ENCODE measurements at regions not wholly inside any gene's neighbourhood (a gene's known extent, or its start where the extent isn't known, plus 50 kb on each side); places are given as distances from the start of the nearest gene placed in this dataset.

DNA sequence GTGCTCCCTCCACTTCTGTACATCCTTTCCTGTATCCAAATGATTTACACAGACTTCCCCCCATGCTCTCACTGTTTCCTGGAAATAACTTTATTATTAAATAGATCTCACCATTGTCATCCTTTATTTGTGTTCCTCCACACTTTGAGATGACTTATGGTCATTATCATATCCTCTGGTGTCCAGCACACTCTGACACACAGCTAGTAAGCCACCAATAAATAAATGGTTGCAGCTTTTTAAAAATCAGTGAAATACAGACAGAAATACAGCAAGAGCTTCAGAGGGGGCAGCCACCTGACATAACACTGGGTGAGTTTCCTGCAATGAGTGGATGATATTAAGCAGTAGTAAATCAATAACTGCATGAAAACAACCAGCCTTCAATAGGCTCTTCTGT, 2036.4 kb upstream of the AGA start:
- TF ChIP-seq, protein P1, sequence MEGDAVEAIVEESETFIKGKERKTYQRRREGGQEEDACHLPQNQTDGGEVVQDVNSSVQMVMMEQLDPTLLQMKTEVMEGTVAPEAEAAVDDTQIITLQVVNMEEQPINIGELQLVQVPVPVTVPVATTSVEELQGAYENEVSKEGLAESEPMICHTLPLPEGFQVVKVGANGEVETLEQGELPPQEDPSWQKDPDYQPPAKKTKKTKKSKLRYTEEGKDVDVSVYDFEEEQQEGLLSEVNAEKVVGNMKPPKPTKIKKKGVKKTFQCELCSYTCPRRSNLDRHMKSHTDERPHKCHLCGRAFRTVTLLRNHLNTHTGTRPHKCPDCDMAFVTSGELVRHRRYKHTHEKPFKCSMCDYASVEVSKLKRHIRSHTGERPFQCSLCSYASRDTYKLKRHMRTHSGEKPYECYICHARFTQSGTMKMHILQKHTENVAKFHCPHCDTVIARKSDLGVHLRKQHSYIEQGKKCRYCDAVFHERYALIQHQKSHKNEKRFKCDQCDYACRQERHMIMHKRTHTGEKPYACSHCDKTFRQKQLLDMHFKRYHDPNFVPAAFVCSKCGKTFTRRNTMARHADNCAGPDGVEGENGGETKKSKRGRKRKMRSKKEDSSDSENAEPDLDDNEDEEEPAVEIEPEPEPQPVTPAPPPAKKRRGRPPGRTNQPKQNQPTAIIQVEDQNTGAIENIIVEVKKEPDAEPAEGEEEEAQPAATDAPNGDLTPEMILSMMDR (conservative IDR thresholded peaks at IDR 0.05; ENCODE audit: low read depth, low read length), result no peak
- TF ChIP-seq CHD1 (IDR thresholded peaks at IDR 0.05; ENCODE audit: low read depth, low read length), result no peak
- no peak for TF ChIP-seq POLR2A (IDR thresholded peaks at IDR 0.05; ENCODE audit: low read depth, low read length)
- TF ChIP-seq CEBPB (IDR thresholded peaks at IDR 0.05; ENCODE audit: low read depth, low read length), result no peak
- TF ChIP-seq, protein P2, sequence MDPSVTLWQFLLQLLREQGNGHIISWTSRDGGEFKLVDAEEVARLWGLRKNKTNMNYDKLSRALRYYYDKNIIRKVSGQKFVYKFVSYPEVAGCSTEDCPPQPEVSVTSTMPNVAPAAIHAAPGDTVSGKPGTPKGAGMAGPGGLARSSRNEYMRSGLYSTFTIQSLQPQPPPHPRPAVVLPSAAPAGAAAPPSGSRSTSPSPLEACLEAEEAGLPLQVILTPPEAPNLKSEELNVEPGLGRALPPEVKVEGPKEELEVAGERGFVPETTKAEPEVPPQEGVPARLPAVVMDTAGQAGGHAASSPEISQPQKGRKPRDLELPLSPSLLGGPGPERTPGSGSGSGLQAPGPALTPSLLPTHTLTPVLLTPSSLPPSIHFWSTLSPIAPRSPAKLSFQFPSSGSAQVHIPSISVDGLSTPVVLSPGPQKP (IDR thresholded peaks at IDR 0.05; ENCODE audit: borderline replicate concordance, low read depth, low read length), result no peak
- TF ChIP-seq, protein P3, sequence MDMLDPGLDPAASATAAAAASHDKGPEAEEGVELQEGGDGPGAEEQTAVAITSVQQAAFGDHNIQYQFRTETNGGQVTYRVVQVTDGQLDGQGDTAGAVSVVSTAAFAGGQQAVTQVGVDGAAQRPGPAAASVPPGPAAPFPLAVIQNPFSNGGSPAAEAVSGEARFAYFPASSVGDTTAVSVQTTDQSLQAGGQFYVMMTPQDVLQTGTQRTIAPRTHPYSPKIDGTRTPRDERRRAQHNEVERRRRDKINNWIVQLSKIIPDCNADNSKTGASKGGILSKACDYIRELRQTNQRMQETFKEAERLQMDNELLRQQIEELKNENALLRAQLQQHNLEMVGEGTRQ (IDR thresholded peaks at IDR 0.05; ENCODE audit: low read depth, low read length), result no peak
- TF ChIP-seq RFX5 (IDR thresholded peaks at IDR 0.05; ENCODE audit: low read depth, low read length), result no peak
- no peak for TF ChIP-seq RCOR1 (IDR thresholded peaks at IDR 0.05; ENCODE audit: insufficient replicate concordance, low read length)
- TF ChIP-seq NFE2L2 (IDR thresholded peaks at IDR 0.05; ENCODE audit: low read depth, low read length), result no peak
- no peak for TF ChIP-seq MAFK (IDR thresholded peaks at IDR 0.05; ENCODE audit: low read depth, low read length)
- no peak for TF ChIP-seq BHLHE40 (IDR thresholded peaks at IDR 0.05; ENCODE audit: low read depth, low read length)
- TF ChIP-seq MAZ (IDR thresholded peaks at IDR 0.05; ENCODE audit: borderline replicate concordance, low read depth, low read length), result no peak
- TF ChIP-seq RAD21 (IDR thresholded peaks at IDR 0.05; ENCODE audit: low read length), result no peak
- TF ChIP-seq SMC3 (IDR thresholded peaks at IDR 0.05; ENCODE audit: low read depth, low read length), result no peak
- no peak for TF ChIP-seq MXI1 (IDR thresholded peaks at IDR 0.05; ENCODE audit: borderline replicate concordance, low read depth, low read length)
- no peak for TF ChIP-seq FOS (IDR thresholded peaks at IDR 0.05; ENCODE audit: low read depth, low read length)
- BruUV-seq (replicated peaks), result no TSS peak
- Histone ChIP-seq H4K5ac (ENCODE audit: low read depth, low read length) (no peak overlapping the region), H2BK15ac (ENCODE audit: low read depth, low read length) (no peak overlapping the region), H3K79me1 (ENCODE audit: low read depth in 1 of 2, low read length in 2 of 2) (no peaks in the 10 kb centered on the region), H2BK120ac (ENCODE audit: low read depth, low read length) (no peak overlapping the region), H4K20me1 (ENCODE audit: insufficient read depth, low read length) (no peaks in the 10 kb centered on the region), H3K4ac (ENCODE audit: low read depth, low read length) (no peak overlapping the region), H3K4me3 (ENCODE audit: insufficient read depth, low read depth, low read length) (no peak overlapping the region), H3K27me3 (ENCODE audit: control insufficient read depth, insufficient read depth, low read length) (no peaks in the 10 kb centered on the region), H3K9me3 (ENCODE audit: control insufficient read depth, insufficient read depth, low read length) (peaks cover 7% of the 10 kb centered on the region; the same call in 1 of the 2 replicates), H2BK5ac (ENCODE audit: low read depth, low read length, poor library complexity, severe bottlenecking) (no peak overlapping the region), H2AFZ (replicated peaks; ENCODE audit: low read length, poor library complexity) (no peak overlapping the region), H3K9ac (ENCODE audit: low read depth, low read length) (no peak overlapping the region), H3K4me1 (ENCODE audit: control insufficient read depth, insufficient read depth, low read length) (no peaks in the 10 kb centered on the region), H2AK5ac (ENCODE audit: low read depth, low read length) (no peak overlapping the region), H3K14ac (replicated peaks; ENCODE audit: low read depth, low read length) (no peak overlapping the region), H4K8ac (ENCODE audit: low read depth in 2 of 2, low read length in 2 of 2) (no peak overlapping the region), H2AK9ac (replicated peaks; ENCODE audit: low read depth, low read length, poor library complexity) (no peak overlapping the region), H3K23ac (ENCODE audit: low read depth, low read length) (no peak overlapping the region), H3K18ac (ENCODE audit: low read depth, low read length) (no peak overlapping the region), H3K27ac (ENCODE audit: insufficient read depth, low read length) (no peak overlapping the region), H3K56ac (ENCODE audit: extremely low read depth, insufficient read depth, low read length) (no peak overlapping the region), H3K36me3 (ENCODE audit: control insufficient read depth, insufficient read depth, low read length) (no peaks in the 10 kb centered on the region), H3K9me1 (ENCODE audit: insufficient read depth, low read length) (no peaks in the 10 kb centered on the region), H4K91ac (ENCODE audit: insufficient read depth, low read depth, low read length) (no peak overlapping the region), H3K4me2 (ENCODE audit: low read depth, low read length) (no peak overlapping the region), H2BK20ac (ENCODE audit: low read depth, low read length) (no peak overlapping the region)
- in situ Hi-C loops (cut with MboI; ENCODE audit: low sequenced_read_pairs) (no loop called here), intact Hi-C loops (cut with micrococcal nuclease) (no loop called here), dilution Hi-C loops (cut with HindIII; ENCODE audit: low sequenced_read_pairs, unreplicated experiment) (no loop called here)
- POLR2A ChIA-PET (ENCODE audit: unreplicated experiment), result no interaction called here
- CTCF ChIA-PET, result no interaction called here
- DNase-seq (no peak), ATAC-seq (ENCODE audit: low read depth) (no peak)

Measured in IMR-90 (cell line).